K562 (cell line): ENCODE measurements at regions not wholly inside any gene's neighbourhood (a gene's known extent, or its start where the extent isn't known, plus 50 kb on each side); places are given as distances from the start of the nearest gene placed in this dataset.

Experiments used
- CEBPB ChIP-seq: fragments of 450-650 bp; IDR thresholded peaks from 2 replicates; pipeline ENCODE4 v1.6.1; 2016; ENCODE audit warnings: missing genetic modification characterization, missing compliant biosample characterization
- DMBX1 ChIP-seq: fragments of 250-450 bp; sonication (Bioruptor Pico); IDR thresholded peaks from 2 replicates; pipeline ENCODE4 v1.8.0; 2022; ENCODE audit warnings: inconsistent platforms, mild to moderate bottlenecking, moderate library complexity, borderline replicate concordance
- FOSL1 ChIP-seq: fragments of 200-800 bp; sonication (Bioruptor generic); conservative IDR thresholded peaks from 2 replicates; pipeline ENCODE4 v1.6.1; 2016; ENCODE audit warnings: missing genetic modification characterization, missing compliant biosample characterization
- GABPA ChIP-seq: fragments of 200-800 bp; sonication (Bioruptor generic); conservative IDR thresholded peaks from 2 replicates; pipeline ENCODE4 v1.6.1; 2016; ENCODE audit warnings: low read depth, missing genetic modification characterization, missing compliant biosample characterization
- GMEB1 ChIP-seq: fragments of 250-450 bp; sonication (Bioruptor Pico); IDR thresholded peaks from 2 replicates; pipeline ENCODE4 v1.4.0; 2020; ENCODE audit warnings: mild to moderate bottlenecking
- KLF16 ChIP-seq: IDR thresholded peaks from 2 replicates; pipeline ENCODE4 v1.6.1; 2016; ENCODE audit warnings: antibody characterized with exemption
- MEIS2 ChIP-seq: fragments of 450-650 bp; IDR thresholded peaks from 2 replicates; pipeline ENCODE4 v1.6.1; 2014; ENCODE audit warnings: mild to moderate bottlenecking; ENCODE audit not compliant: partially characterized antibody
- MGA ChIP-seq: fragments of 450-650 bp; IDR thresholded peaks from 2 replicates; pipeline ENCODE4 v1.6.1; 2016; ENCODE audit warnings: mild to moderate bottlenecking, moderate library complexity
- PKNOX1 ChIP-seq: fragments of 450-650 bp; IDR thresholded peaks from 2 replicates; pipeline ENCODE4 v1.6.1; 2016
- SAFB2 ChIP-seq: fragments of 200-400 bp; formaldehyde crosslinking; IDR thresholded peaks from 2 replicates; pipeline ENCODE4 v1.6.1; 2018; ENCODE audit warnings: borderline replicate concordance, low read length, low read depth, moderate library complexity; ENCODE audit not compliant: severe bottlenecking
- THRAP3 ChIP-seq: fragments of 450-650 bp; IDR thresholded peaks from 2 replicates; pipeline ENCODE4 v1.6.1; 2016; ENCODE audit warnings: mild to moderate bottlenecking, inconsistent platforms, borderline replicate concordance
- TRIM24 ChIP-seq, 2 experiments: fragments of 450-650 bp; IDR thresholded peaks; 2 replicates each; pipeline ENCODE4 v1.6.1; 2016
- U2AF2 ChIP-seq: fragments of 200-400 bp; formaldehyde crosslinking; optimal IDR thresholded peaks from 2 replicates; pipeline ENCODE3; 2017; ENCODE audit warnings: low read depth, mild to moderate bottlenecking, low read length

GRCh38 chr2:64273524-64274398, 129.5 kb upstream of the PELI1 start (continued):
- TF ChIP-seq MGA (no peak), SAFB2 (no peak), DMBX1 (CRISPR knock-in tag) (no peak), FOSL1 (tag) (peak; percentile 68), CEBPB (peak; percentile 99), U2AF2 (no peak), TRIM24 (IDR thresholded peaks at IDR 0.05) (peak in 1 of 2 experiments; percentile 47; a peak in 1 of 4 replicates), MEIS2 (peak; percentile 26), GABPA (tag) (peak; percentile 37; the same call in 1 of the 2 replicates), PKNOX1 (0 out of 2 replicates have a peak, but pooled peaks have one; percentile 30), THRAP3 (no peak), GMEB1 (CRISPR knock-in tag) (no peak), KLF16 (no peak)
